ENCODE measurements at regions not wholly inside any gene's neighbourhood (a gene's known extent, or its start where the extent isn't known, plus 50 kb on each side); places are given as distances from the start of the nearest gene placed in this dataset.

GRCh38 chr9:1604942-1605560, 410.1 kb upstream of the SMARCA2 start:
- H3F3A ChIP-seq (replicated peaks; ENCODE audit: insufficient read depth) = no peaks in the 10 kb centered on the region
- ChIA-PET POLR2A (no interaction called here), CTCF (interaction anchor here (0.7 kb wide), 1 partner anchor 9 kb away, joined by 3 read pairs; no protein-coding TSS in a partner anchor)
- H3K4me2 ChIP-seq = no peak overlapping the region
- no peaks in the 10 kb centered on the region for H3K27me3 ChIP-seq (ENCODE audit: insufficient read depth)
- TF ChIP-seq CTCF (IDR thresholded peaks at IDR 0.05) = peak; percentile 39
- no peak for TF ChIP-seq SIN3A (IDR thresholded peaks at IDR 0.05; ENCODE audit: borderline replicate concordance, low read depth, low read length)
- TF ChIP-seq JUND (IDR thresholded peaks at IDR 0.05) = no peak
- TF ChIP-seq RCOR1 (IDR thresholded peaks at IDR 0.05; ENCODE audit: low read length) = no peak
- TF ChIP-seq RAD21 (IDR thresholded peaks at IDR 0.05; ENCODE audit: low read length) = peak; percentile 50
- TF ChIP-seq EZH2phosphoT487 (IDR thresholded peaks at IDR 0.05; ENCODE audit: borderline replicate concordance, low read depth) = no peak
- no peaks in the 10 kb centered on the region for H3K9me3 ChIP-seq
- no peaks in the 10 kb centered on the region for H3K36me3 ChIP-seq (replicated peaks in 1 of 2; ENCODE audit: control insufficient read depth in 1 of 2, insufficient read depth in 2 of 2, low read length in 1 of 2)
- WGBS (ENCODE audit: low lambda C conversion rate) = under 1% methylated on average over 5 of the region's 5 CpGs
- no peak overlapping the region for H2AFZ ChIP-seq (ENCODE audit: low read depth)
- H3K79me2 ChIP-seq (ENCODE audit: insufficient read depth) = no peaks in the 10 kb centered on the region
- DNase-seq = peak; percentile 9
- H3K27ac ChIP-seq (ENCODE audit: low read depth in 2 of 2, low read length in 1 of 2) = no peak overlapping the region
- H3K4me1 ChIP-seq (ENCODE audit: control insufficient read depth in 1 of 2, insufficient read depth in 2 of 2, low read depth in 1 of 2, low read length in 1 of 2) = no peaks in the 10 kb centered on the region
- no peak overlapping the region for H3K9ac ChIP-seq
- H3K4me3 ChIP-seq (ENCODE audit: low read depth in 2 of 2, low read length in 1 of 2) = peak overlapping the region in 1 of 2 experiments; percentile 35; a peak in 1 of 4 replicates
- no peaks in the 10 kb centered on the region for H3K9me2 ChIP-seq
- no peaks in the 10 kb centered on the region for H4K20me1 ChIP-seq (ENCODE audit: insufficient read depth)

- TF ChIP-seq FOXJ3 (CRISPR knock-in tag; IDR thresholded peaks at IDR 0.05) (no peak), RAD21 (IDR thresholded peaks at IDR 0.05; ENCODE audit: low read length) (no peak), CHD2 (IDR thresholded peaks at IDR 0.05; ENCODE audit: low read length, partially characterized antibody) (no peak), FOSL2 (IDR thresholded peaks at IDR 0.05; ENCODE audit: borderline replicate concordance, low read depth) (no peak), GATA2 (CRISPR knock-in tag; IDR thresholded peaks at IDR 0.05) (no peak), YY1 (IDR thresholded peaks at IDR 0.05; ENCODE audit: low read depth) (no peak)
- Histone ChIP-seq H3K27me3 (ENCODE audit: insufficient read depth) (no peaks in the 10 kb centered on the region), H3K9me2 (no peaks in the 10 kb centered on the region), H2AFZ (ENCODE audit: low read depth) (no peak overlapping the region), H4K20me1 (ENCODE audit: insufficient read depth) (no peaks in the 10 kb centered on the region), H3F3A (replicated peaks; ENCODE audit: insufficient read depth) (no peaks in the 10 kb centered on the region), H3K79me2 (ENCODE audit: insufficient read depth) (no peaks in the 10 kb centered on the region), H3K36me3 (replicated peaks in 1 of 2; ENCODE audit: control insufficient read depth in 1 of 2, insufficient read depth in 2 of 2, low read length in 1 of 2) (no peaks in the 10 kb centered on the region), H3K4me1 (ENCODE audit: control insufficient read depth in 1 of 2, insufficient read depth in 2 of 2, low read depth in 1 of 2, low read length in 1 of 2) (no peaks in the 10 kb centered on the region), H3K9me3 (no peaks in the 10 kb centered on the region), H3K27ac (ENCODE audit: low read depth in 2 of 2, low read length in 1 of 2) (no peak overlapping the region), H3K4me2 (no peak overlapping the region), H3K9ac (no peak overlapping the region), H3K4me3 (ENCODE audit: low read depth in 2 of 2, low read length in 1 of 2) (no peak overlapping the region)
- ChIA-PET CTCF (interaction anchor here (0.9 kb wide), 1 partner anchor 10 kb away, joined by 3 read pairs; no protein-coding TSS in a partner anchor), POLR2A (no interaction called here)
- no peak for DNase-seq
- 1% methylated on average over 5 of the region's 5 CpGs for WGBS (ENCODE audit: low lambda C conversion rate)
These were observed 408.9 kb upstream of the SMARCA2 start for GRCh38 chr9:1606253-1606652.
